Astrocyte (in vitro differentiated cells and primary cell): ENCODE measurements at regions not wholly inside any gene's neighbourhood (a gene's known extent, or its start where the extent isn't known, plus 50 kb on each side); places are given as distances from the start of the nearest gene placed in this dataset.
"Not testable (repeated sequence)": the region's sequence is repeated elsewhere in the genome, so short reads cannot be mapped to it uniquely, and the experiment has no call there.

Experiments
- DNase-seq: peaks from one replicate; pipeline ENCODE4 v3.0.0-alpha.2; 2010; ENCODE audit warnings: low read depth
- FAIRE-seq: peaks from 2 replicates; lab custom pipeline; 2011; peaks lifted over from hg19 to GRCh38; lab: Jason Lieb, UNC
- H2AFZ ChIP-seq: 2 replicates; pipeline ENCODE4 v1.6.0; 2012; ENCODE audit warnings: low read depth, low read length, inconsistent platforms
- H3K27ac ChIP-seq: 2 replicates; pipeline ENCODE4 v1.5.1; 2011; ENCODE audit warnings: low read depth, low read length, inconsistent platforms
- H3K27me3 ChIP-seq: 2 replicates; pipeline ENCODE4 v1.6.0; 2011; ENCODE audit warnings: low read length, inconsistent platforms; ENCODE audit not compliant: insufficient read depth
- H3K36me3 ChIP-seq: 2 replicates; pipeline ENCODE4 v1.5.1; 2011; ENCODE audit warnings: low read length, inconsistent platforms; ENCODE audit not compliant: insufficient read depth
- H3K4me1 ChIP-seq: 2 replicates; pipeline ENCODE4 v1.5.1; 2011; ENCODE audit warnings: low read length, inconsistent platforms; ENCODE audit not compliant: insufficient read depth
- H3K4me2 ChIP-seq: 2 replicates; pipeline ENCODE4 v1.6.0; 2012; ENCODE audit warnings: low read length, inconsistent platforms
- H3K4me3 ChIP-seq: 2 replicates; pipeline ENCODE4 v1.5.1; 2011; ENCODE audit warnings: low read depth, mild to moderate bottlenecking, low read length, inconsistent platforms; ENCODE audit not compliant: insufficient read depth
- H3K79me2 ChIP-seq: 2 replicates; pipeline ENCODE4 v1.6.0; 2012; ENCODE audit warnings: mild to moderate bottlenecking, low read length, inconsistent platforms; ENCODE audit not compliant: insufficient read depth
- H3K9ac ChIP-seq: 2 replicates; pipeline ENCODE4 v1.6.0; 2012; ENCODE audit warnings: mild to moderate bottlenecking, low read length, inconsistent platforms
- H3K9me3 ChIP-seq: 2 replicates; pipeline ENCODE4 v1.5.1; 2012; ENCODE audit warnings: low read depth, mild to moderate bottlenecking, low read length, inconsistent platforms; ENCODE audit not compliant: insufficient read depth
- H4K20me1 ChIP-seq: 2 replicates; pipeline ENCODE4 v1.6.0; 2012; ENCODE audit warnings: low read length, inconsistent platforms; ENCODE audit not compliant: insufficient read depth
- H3K27ac Mint-ChIP-seq: one replicate; pipeline ENCODE4 v1.8.0; 2021; ENCODE audit warnings: mild to moderate bottlenecking, mixed read lengths; ENCODE audit not compliant: unreplicated experiment
- H3K27me3 Mint-ChIP-seq: one replicate; pipeline ENCODE4 v1.8.0; 2021; ENCODE audit warnings: low read depth, mixed read lengths; ENCODE audit not compliant: unreplicated experiment
- H3K36me3 Mint-ChIP-seq: one replicate; pipeline ENCODE4 v1.8.0; 2021; ENCODE audit warnings: low read depth, mixed read lengths; ENCODE audit not compliant: unreplicated experiment
- H3K4me1 Mint-ChIP-seq: one replicate; pipeline ENCODE4 v1.8.0; 2021; ENCODE audit warnings: low read depth, mixed read lengths; ENCODE audit not compliant: unreplicated experiment
- H3K4me3 Mint-ChIP-seq: one replicate; pipeline ENCODE4 v1.8.0; 2021; ENCODE audit warnings: mild to moderate bottlenecking, moderate library complexity, mixed read lengths; ENCODE audit not compliant: unreplicated experiment
- H3K9me3 Mint-ChIP-seq: one replicate; pipeline ENCODE4 v1.8.0; 2021; ENCODE audit warnings: mild to moderate bottlenecking, mixed read lengths; ENCODE audit not compliant: unreplicated experiment
- CTCF ChIP-seq: IDR thresholded peaks from 2 replicates; pipeline ENCODE4 v1.5.1; 2011; ENCODE audit warnings: low read depth, mild to moderate bottlenecking, inconsistent platforms, low read length, moderate library complexity; ENCODE audit not compliant: insufficient read depth
- EZH2 ChIP-seq: IDR thresholded peaks from 2 replicates; pipeline ENCODE4 v1.6.1; 2012; ENCODE audit warnings: mild to moderate bottlenecking, low read length, inconsistent platforms; ENCODE audit not compliant: insufficient read depth

- peaks cover 29% of the 10 kb centered on the region for H3K27me3 ChIP-seq
- TF ChIP-seq CTCF: no peak
- no peak for TF ChIP-seq EZH2
- H4K20me1 ChIP-seq: no peaks in the 10 kb centered on the region
- DNase-seq (no peak), FAIRE-seq (no peak)
- no peak overlapping the region for H3K27ac ChIP-seq
- no peak overlapping the region for H3K4me3 ChIP-seq
- no peaks in the 10 kb centered on the region for H3K4me1 ChIP-seq
- no peak overlapping the region for H3K4me2 ChIP-seq
- H3K36me3 ChIP-seq: no peaks in the 10 kb centered on the region
- H3K4me1 Mint-ChIP-seq: peaks cover 3% of the 10 kb centered on the region
- H3K27ac Mint-ChIP-seq: no peak overlapping the region
- H3K9me3 ChIP-seq: peaks cover 5% of the 10 kb centered on the region
- no peak overlapping the region for H3K9ac ChIP-seq
- H2AFZ ChIP-seq: no peak overlapping the region
- no peak overlapping the region for H3K4me3 Mint-ChIP-seq
- no peaks in the 10 kb centered on the region for H3K79me2 ChIP-seq
- H3K27me3 Mint-ChIP-seq: peaks cover 38% of the 10 kb centered on the region
- H3K9me3 Mint-ChIP-seq: peaks cover 8% of the 10 kb centered on the region
- no peaks in the 10 kb centered on the region for H3K36me3 Mint-ChIP-seq
Measured at GRCh38 chr19:14271840-14272239, 65.9 kb upstream of the ADGRL1 start.

- H3K36me3 Mint-ChIP-seq, H3K4me3 ChIP-seq, H3K27ac Mint-ChIP-seq, H3K9ac ChIP-seq, H3K4me1 Mint-ChIP-seq, H3K4me2 ChIP-seq, DNase-seq, FAIRE-seq, H3K4me1 ChIP-seq, H3K4me3 Mint-ChIP-seq, H3K27ac ChIP-seq, H3K79me2 ChIP-seq, H3K36me3 ChIP-seq, H2AFZ ChIP-seq, H3K9me3 Mint-ChIP-seq, H3K9me3 ChIP-seq, H4K20me1 ChIP-seq: not testable (repeated sequence)
- peaks cover 35% of the 10 kb centered on the region for H3K27me3 ChIP-seq
- peaks cover 40% of the 10 kb centered on the region for H3K27me3 Mint-ChIP-seq
Measured at GRCh38 chr19:14270557-14270956, 64.6 kb upstream of the ADGRL1 start.

GRCh38 chr19:14267224-14267741 is 61.3 kb upstream of the ADGRL1 start:
- no peak overlapping the region for H3K4me3 ChIP-seq
- no peaks in the 10 kb centered on the region for H4K20me1 ChIP-seq
- Mint-ChIP-seq H3K4me3 (no peak overlapping the region), H3K36me3 (no peaks in the 10 kb centered on the region), H3K9me3 (peaks cover 4% of the 10 kb centered on the region), H3K4me1 (peaks cover 3% of the 10 kb centered on the region), H3K27ac (no peak overlapping the region), H3K27me3 (peaks cover 43% of the 10 kb centered on the region)
- no peak overlapping the region for H3K9ac ChIP-seq
- H2AFZ ChIP-seq: no peak overlapping the region
- no peak overlapping the region for H3K27ac ChIP-seq
- no peaks in the 10 kb centered on the region for H3K79me2 ChIP-seq
- no peaks in the 10 kb centered on the region for H3K4me1 ChIP-seq
- peaks cover 33% of the 10 kb centered on the region for H3K27me3 ChIP-seq
- FAIRE-seq (no peak), DNase-seq (no peak)
- H3K9me3 ChIP-seq: no peaks in the 10 kb centered on the region
- no peaks in the 10 kb centered on the region for H3K36me3 ChIP-seq
- TF ChIP-seq EZH2: no peak
- no peak for TF ChIP-seq CTCF
- no peak overlapping the region for H3K4me2 ChIP-seq

GRCh38 chr19:14266208-14266607 is 60.2 kb upstream of the ADGRL1 start:
- not testable (repeated sequence) for H3K79me2 ChIP-seq, H3K4me3 Mint-ChIP-seq, DNase-seq, H3K27ac Mint-ChIP-seq, H3K4me2 ChIP-seq, H3K27ac ChIP-seq, H3K9ac ChIP-seq, H3K36me3 ChIP-seq, H4K20me1 ChIP-seq, H3K36me3 Mint-ChIP-seq, FAIRE-seq, H3K4me3 ChIP-seq, H2AFZ ChIP-seq, H3K9me3 ChIP-seq, H3K4me1 ChIP-seq, H3K4me1 Mint-ChIP-seq, H3K9me3 Mint-ChIP-seq
- H3K27me3 Mint-ChIP-seq: peaks cover 36% of the 10 kb centered on the region
- H3K27me3 ChIP-seq: peaks cover 26% of the 10 kb centered on the region
